ENCODE measurements at regions not wholly inside any gene's neighbourhood (a gene's known extent, or its start where the extent isn't known, plus 50 kb on each side); places are given as distances from the start of the nearest gene placed in this dataset.
A peak's percentile ranks its signal among the peaks of the same experiment; 100 is the strongest.
"Not testable (repeated sequence)": the region's sequence is repeated elsewhere in the genome, so short reads cannot be mapped to it uniquely, and the experiment has no call there.

GRCh38 chr12:4153343-4153892, 120.1 kb upstream of the CCND2 start:
- DNase-seq, result peak; percentile 34

- DNase-seq, result no peak
These were observed 121.3 kb upstream of the CCND2 start for GRCh38 chr12:4152145-4152795.

- no peak for DNase-seq
These were observed 122.0 kb upstream of the CCND2 start for GRCh38 chr12:4151362-4152121.

GRCh38 chr12:4150355-4150754, 123.2 kb upstream of the CCND2 start:
- not testable (repeated sequence) for DNase-seq

- DNase-seq, result no peak
These were observed 125.0 kb upstream of the CCND2 start for GRCh38 chr12:4148418-4149056.

- DNase-seq, result no peak
These were observed 126.5 kb upstream of the CCND2 start for GRCh38 chr12:4147031-4147481.

GRCh38 chr12:4145990-4146859, 127.3 kb upstream of the CCND2 start:
- DNase-seq, result peak; percentile 71

DNA sequence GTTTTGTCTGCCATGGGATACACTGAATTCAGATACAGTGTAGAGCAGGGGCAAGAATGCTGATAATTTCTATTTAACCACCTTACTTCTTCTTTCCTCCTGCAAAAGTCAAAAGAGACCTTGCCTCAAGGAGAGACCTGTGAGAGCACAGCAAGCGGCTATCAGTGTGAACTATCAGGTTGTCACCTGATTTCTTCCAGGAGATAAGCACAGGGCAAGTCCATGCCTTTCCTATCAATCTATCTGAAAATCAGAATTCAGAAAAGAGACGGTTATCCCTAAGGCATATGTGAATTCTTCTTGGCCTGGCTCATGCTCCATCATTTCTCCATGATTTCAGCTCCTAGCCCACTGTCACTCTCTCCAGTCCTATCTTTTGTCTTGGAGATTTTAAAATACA, 128.9 kb upstream of the CCND2 start:
- no peak for DNase-seq

DNA sequence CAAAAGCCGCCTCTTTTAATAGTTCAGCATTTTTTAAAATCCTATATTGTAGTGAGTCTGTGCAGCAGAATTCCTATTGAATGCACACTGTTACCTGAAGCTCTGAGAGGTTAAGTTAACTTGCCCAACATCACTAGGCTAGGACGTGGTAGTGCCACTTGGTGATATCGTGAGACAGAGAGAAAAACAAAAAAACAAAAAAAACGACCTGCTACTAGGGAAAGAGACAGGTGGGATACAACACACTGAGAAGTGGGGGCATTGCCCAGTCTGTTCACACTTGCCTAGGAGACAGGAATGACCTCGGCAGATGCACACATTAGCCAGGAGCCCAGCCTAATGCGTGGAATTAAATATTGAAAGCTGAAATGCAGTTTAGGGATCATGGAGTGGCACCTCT, 129.7 kb upstream of the CCND2 start:
- no peak for DNase-seq

GRCh38 chr12:4141348-4142270, 132.0 kb upstream of the CCND2 start:
- no peak for DNase-seq

- DNase-seq, result no peak
These were observed 132.8 kb upstream of the CCND2 start for GRCh38 chr12:4140581-4141301.

GRCh38 chr12:4139191-4139590, 134.4 kb upstream of the CCND2 start:
- no peak for DNase-seq

GRCh38 chr12:4138532-4138931, 135.0 kb upstream of the CCND2 start:
- DNase-seq, result not testable (repeated sequence)

DNA sequence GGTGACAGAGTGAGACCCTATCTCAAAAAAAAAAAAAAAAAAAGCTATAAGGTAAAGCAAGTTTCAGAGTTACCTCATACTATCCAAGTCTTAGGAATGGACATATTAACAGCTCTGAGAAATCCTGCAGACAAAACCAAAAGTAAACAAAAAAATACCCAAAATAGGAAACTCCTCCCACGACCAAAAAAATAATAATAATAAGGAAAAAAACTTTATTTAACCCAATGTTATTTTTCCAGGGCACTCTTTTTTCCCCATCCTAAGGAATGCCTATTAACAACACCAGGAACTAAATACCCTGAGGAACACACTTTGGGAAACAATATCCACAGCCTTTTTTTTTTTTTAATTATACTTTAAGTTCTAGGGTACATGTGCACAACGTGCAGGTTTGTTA, 135.5 kb upstream of the CCND2 start:
- no peak for DNase-seq

GRCh38 chr12:4137441-4137840, 136.1 kb upstream of the CCND2 start:
- DNase-seq, result no peak

DNA sequence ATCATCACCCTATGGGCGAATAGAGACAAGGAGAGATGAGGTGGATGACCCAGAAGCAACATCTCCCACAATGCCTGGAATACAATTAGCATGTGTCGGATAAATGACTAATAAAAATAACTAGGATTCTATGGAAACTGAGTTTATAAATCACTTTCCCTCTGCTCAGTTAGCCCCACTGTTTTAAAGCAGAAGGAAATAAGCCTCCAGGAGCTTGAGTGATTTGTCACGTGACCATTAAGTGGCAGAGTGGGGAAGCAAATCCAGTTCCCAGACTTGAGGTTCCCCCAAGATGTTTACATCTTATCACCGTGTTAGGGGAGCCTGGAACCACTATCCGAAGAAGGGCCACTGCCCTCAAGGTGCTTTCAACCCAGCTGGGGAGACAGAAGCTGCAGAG, 136.5 kb upstream of the CCND2 start:
- DNase-seq, result no peak

- peak; percentile 76 for DNase-seq
These were observed 137.5 kb upstream of the CCND2 start for GRCh38 chr12:4135919-4136605.

- no peak for DNase-seq
These were observed 138.9 kb upstream of the CCND2 start for GRCh38 chr12:4134448-4135263.

Measured in activated naive CD4-positive, alpha-beta T cell treated with anti-CD3 and anti-CD28 coated beads, Interleukin-2, amount 50 U/mL, for 16 hours (primary cell).